ENCODE measurements at regions not wholly inside any gene's neighbourhood (a gene's known extent, or its start where the extent isn't known, plus 50 kb on each side); places are given as distances from the start of the nearest gene placed in this dataset.

GRCh38 chr18:46335534-46336101, 231.4 kb downstream of the HAUS1 start:
- Mint-ChIP-seq H3K4me3 (peak overlapping the region; percentile 44), H3K9me3 (ENCODE audit: insufficient read depth) (no peaks in the 10 kb centered on the region), H3K27ac (no peak overlapping the region), H3K27me3 (peaks cover 71% of the 10 kb centered on the region), H3K4me1 (peaks cover 21% of the 10 kb centered on the region)
- ATAC-seq (ENCODE audit: low read depth) (no peak), DNase-seq (no peak)
- CTCF ChIA-PET, result no interaction called here
- Histone ChIP-seq H3K9ac (ENCODE audit: low read length) (no peak overlapping the region), H3K27ac (ENCODE audit: low read length in 2 of 2) (no peak overlapping the region), H4K20me1 (ENCODE audit: control insufficient read depth, insufficient read depth, low read length, poor library complexity, severe bottlenecking) (no peaks in the 10 kb centered on the region), H2AFZ (ENCODE audit: insufficient read depth, low read depth, low read length, poor library complexity, severe bottlenecking) (no peak overlapping the region), H3K27me3 (replicated peaks in 1 of 4; ENCODE audit: control extremely low read depth in 1 of 4, control insufficient read depth in 3 of 4, insufficient read depth in 4 of 4, low read length in 3 of 4) (peaks cover 0 to 42% (median 14%) of the 10 kb centered on the region in 4 experiments), H3K4me3 (ENCODE audit: control extremely low read depth in 1 of 5, extremely low read depth in 1 of 5, insufficient read depth in 1 of 5, low read depth in 2 of 5, low read length in 4 of 5) (no peak overlapping the region), H3K36me3 (replicated peaks in 1 of 2; ENCODE audit: control extremely low read depth in 1 of 2, control insufficient read depth in 1 of 2, extremely low read depth in 1 of 2, insufficient read depth in 2 of 2, low read length in 1 of 2) (no peaks in the 10 kb centered on the region), H3K79me2 (ENCODE audit: control insufficient read depth, insufficient read depth, low read length) (no peaks in the 10 kb centered on the region), H3K4me1 (ENCODE audit: control insufficient read depth in 2 of 2, insufficient read depth in 2 of 2, low read length in 2 of 2) (peaks cover 10 to 20% of the 10 kb centered on the region in 2 donors), H3K4me2 (replicated peaks; ENCODE audit: low read depth, low read length, poor library complexity, severe bottlenecking) (peak overlapping the region; percentile 64), H3K9me3 (ENCODE audit: control extremely low read depth in 1 of 3, control insufficient read depth in 2 of 3, insufficient read depth in 1 of 3, low read length in 2 of 3) (no peaks in the 10 kb centered on the region)
- TF ChIP-seq EZH2 (IDR thresholded peaks at IDR 0.05; ENCODE audit: borderline replicate concordance, insufficient read depth, low read depth, low read length, poor library complexity, severe bottlenecking) (no peak), CTCF (IDR thresholded peaks at IDR 0.05) (no peak)
- POLR2A ChIA-PET, result no interaction called here
- 18% methylated on average over 3 of the region's 15 CpGs for WGBS (ENCODE audit: insufficient coverage)
- intact Hi-C loops (cut with micrococcal nuclease), result no loop called here

GRCh38 chr18:46336278-46337111, 232.3 kb downstream of the HAUS1 start:
- H3K4me2 ChIP-seq (replicated peaks; ENCODE audit: low read depth, low read length, poor library complexity, severe bottlenecking), result no peak overlapping the region
- H4K20me1 ChIP-seq (ENCODE audit: control insufficient read depth, insufficient read depth, low read length, poor library complexity, severe bottlenecking), result no peaks in the 10 kb centered on the region
- ATAC-seq (ENCODE audit: low read depth) (no peak), DNase-seq (no peak)
- H3K9me3 ChIP-seq (ENCODE audit: control extremely low read depth in 1 of 3, control insufficient read depth in 2 of 3, insufficient read depth in 1 of 3, low read length in 2 of 3), result no peaks in the 10 kb centered on the region
- intact Hi-C loops (cut with micrococcal nuclease), result no loop called here
- peaks cover 10 to 20% of the 10 kb centered on the region in 2 donors for H3K4me1 ChIP-seq (ENCODE audit: control insufficient read depth in 2 of 2, insufficient read depth in 2 of 2, low read length in 2 of 2)
- Mint-ChIP-seq H3K27ac (no peak overlapping the region), H3K4me1 (peaks cover 21% of the 10 kb centered on the region), H3K27me3 (peaks cover 66% of the 10 kb centered on the region), H3K4me3 (no peak overlapping the region), H3K9me3 (ENCODE audit: insufficient read depth) (no peaks in the 10 kb centered on the region)
- peaks cover 0 to 42% (median 14%) of the 10 kb centered on the region in 4 experiments for H3K27me3 ChIP-seq (replicated peaks in 1 of 4; ENCODE audit: control extremely low read depth in 1 of 4, control insufficient read depth in 3 of 4, insufficient read depth in 4 of 4, low read length in 3 of 4)
- no peak overlapping the region for H3K9ac ChIP-seq (ENCODE audit: low read length)
- H3K27ac ChIP-seq (ENCODE audit: low read length in 2 of 2), result no peak overlapping the region
- no peak overlapping the region for H3K4me3 ChIP-seq (ENCODE audit: control extremely low read depth in 1 of 5, extremely low read depth in 1 of 5, insufficient read depth in 1 of 5, low read depth in 2 of 5, low read length in 4 of 5)
- POLR2A ChIA-PET, result no interaction called here
- TF ChIP-seq EZH2 (IDR thresholded peaks at IDR 0.05; ENCODE audit: borderline replicate concordance, insufficient read depth, low read depth, low read length, poor library complexity, severe bottlenecking) (no peak), CTCF (IDR thresholded peaks at IDR 0.05) (no peak)
- no peaks in the 10 kb centered on the region for H3K79me2 ChIP-seq (ENCODE audit: control insufficient read depth, insufficient read depth, low read length)
- no peaks in the 10 kb centered on the region for H3K36me3 ChIP-seq (replicated peaks in 1 of 2; ENCODE audit: control extremely low read depth in 1 of 2, control insufficient read depth in 1 of 2, extremely low read depth in 1 of 2, insufficient read depth in 2 of 2, low read length in 1 of 2)
- no peak overlapping the region for H2AFZ ChIP-seq (ENCODE audit: insufficient read depth, low read depth, low read length, poor library complexity, severe bottlenecking)
- WGBS (ENCODE audit: insufficient coverage), result 87% methylated on average over 4 of the region's 8 CpGs
- CTCF ChIA-PET, result no interaction called here

All from B cell (primary cell).